H9 (cell line): ENCODE measurements at regions not wholly inside any gene's neighbourhood (a gene's known extent, or its start where the extent isn't known, plus 50 kb on each side); places are given as distances from the start of the nearest gene placed in this dataset.

Experiments
- DNase-seq: peaks from one replicate; pipeline ENCODE4 v3.0.0-alpha.2; 2017
- H2AFZ ChIP-seq: one replicate; pipeline ENCODE4 v1.6.1; 2013; ENCODE audit warnings: mild to moderate bottlenecking, low read length, control low read depth, moderate library complexity
- H2AK5ac ChIP-seq: 2 replicates; pipeline ENCODE4 v1.6.1; 2013; ENCODE audit warnings: low read length, control low read depth, mixed read lengths; ENCODE audit not compliant: insufficient read length
- H2BK120ac ChIP-seq: one replicate; pipeline ENCODE4 v1.6.1; 2013; ENCODE audit warnings: low read depth, mild to moderate bottlenecking, low read length, control low read depth, inconsistent platforms; ENCODE audit not compliant: poor library complexity, severe bottlenecking
- H2BK12ac ChIP-seq: 2 replicates; pipeline ENCODE4 v1.6.1; 2013; ENCODE audit warnings: low read length, control low read depth, mixed read lengths, low read depth; ENCODE audit not compliant: insufficient read length
- H2BK15ac ChIP-seq: 2 replicates; pipeline ENCODE4 v1.6.1; 2013; ENCODE audit warnings: low read depth, low read length, control low read depth
- H2BK20ac ChIP-seq: one replicate; pipeline ENCODE4 v1.6.1; 2013; ENCODE audit warnings: low read depth, mild to moderate bottlenecking, low read length, control low read depth, inconsistent platforms; ENCODE audit not compliant: poor library complexity, severe bottlenecking
- H2BK5ac ChIP-seq: 2 replicates; pipeline ENCODE4 v1.6.1; 2013; ENCODE audit warnings: low read length, control low read depth, mixed read lengths; ENCODE audit not compliant: insufficient read length
- H3K14ac ChIP-seq: 2 replicates; pipeline ENCODE4 v1.6.1; 2013; ENCODE audit warnings: low read length, control low read depth; ENCODE audit not compliant: insufficient read depth
- H3K18ac ChIP-seq: 2 replicates; pipeline ENCODE4 v1.6.1; 2013; ENCODE audit warnings: low read depth, mild to moderate bottlenecking, mixed read lengths, low read length, control low read depth; ENCODE audit not compliant: insufficient read length
- H3K23ac ChIP-seq: 2 replicates; pipeline ENCODE4 v1.6.1; 2013; ENCODE audit warnings: low read length, control low read depth, mixed read lengths, low read depth; ENCODE audit not compliant: insufficient read length
- H3K23me2 ChIP-seq: 2 replicates; pipeline ENCODE4 v1.6.1; 2013; ENCODE audit warnings: low read depth, mild to moderate bottlenecking, mixed read lengths, low read length, control low read depth; ENCODE audit not compliant: insufficient read length, poor library complexity, severe bottlenecking
- H3K27ac ChIP-seq: 2 replicates; pipeline ENCODE4 v1.5.1; 2013; ENCODE audit warnings: low read length, control low read depth, mixed read lengths, low read depth; ENCODE audit not compliant: insufficient read length
- H3K27me3 ChIP-seq: 2 replicates; pipeline ENCODE4 v1.6.1; 2013; ENCODE audit warnings: low read length, control low read depth, inconsistent platforms; ENCODE audit not compliant: insufficient read depth
- H3K4ac ChIP-seq: 2 replicates; pipeline ENCODE4 v1.6.1; 2013; ENCODE audit warnings: low read depth, mild to moderate bottlenecking, control low read depth, inconsistent platforms, low read length, moderate library complexity
- H3K4me1 ChIP-seq: 2 replicates; pipeline ENCODE4 v1.6.1; 2013; ENCODE audit warnings: low read length, control low read depth, inconsistent platforms; ENCODE audit not compliant: insufficient read depth
- H3K4me2 ChIP-seq: 2 replicates; pipeline ENCODE4 v1.6.1; 2013; ENCODE audit warnings: low read length, control low read depth, mixed read lengths; ENCODE audit not compliant: insufficient read length, insufficient read depth
- H3K56ac ChIP-seq: 2 replicates; pipeline ENCODE4 v1.6.1; 2013; ENCODE audit warnings: low read depth, mild to moderate bottlenecking, mixed read lengths, low read length, control low read depth; ENCODE audit not compliant: insufficient read length
- H3K79me1 ChIP-seq: 2 replicates; pipeline ENCODE4 v1.6.1; 2013; ENCODE audit warnings: low read depth, mild to moderate bottlenecking, moderate library complexity, low read length, control low read depth, inconsistent platforms; ENCODE audit not compliant: insufficient read depth, poor library complexity, severe bottlenecking
- H3K79me2 ChIP-seq: 2 replicates; pipeline ENCODE4 v1.6.1; 2013; ENCODE audit warnings: low read length, control low read depth, inconsistent platforms; ENCODE audit not compliant: insufficient read depth
- H3K9ac ChIP-seq: 2 replicates; pipeline ENCODE4 v1.6.1; 2013; ENCODE audit warnings: low read length, control low read depth, mixed read lengths; ENCODE audit not compliant: insufficient read length; ENCODE audit errors: extremely low read depth
- H3K9me3 ChIP-seq: one replicate; pipeline ENCODE4 v1.6.1; 2013; ENCODE audit warnings: low read depth, low read length, inconsistent platforms; ENCODE audit not compliant: control insufficient read depth
- H3T11ph ChIP-seq: one replicate; pipeline ENCODE4 v1.6.1; 2013; ENCODE audit warnings: mild to moderate bottlenecking, low read length, control low read depth, inconsistent platforms
- H4K20me1 ChIP-seq: one replicate; pipeline ENCODE4 v1.6.1; 2013; ENCODE audit not compliant: control insufficient read depth, insufficient read length, insufficient read depth
- H4K5ac ChIP-seq: 2 replicates; pipeline ENCODE4 v1.6.1; 2013; ENCODE audit warnings: low read depth, mild to moderate bottlenecking, mixed read lengths, low read length, control low read depth; ENCODE audit not compliant: insufficient read length
- H4K8ac ChIP-seq: replicated peaks from 2 replicates; pipeline ENCODE4 v1.6.1; 2013; ENCODE audit warnings: low read length, control low read depth, mixed read lengths, low read depth; ENCODE audit not compliant: insufficient read length
- H4K91ac ChIP-seq: 2 replicates; pipeline ENCODE4 v1.6.1; 2013; ENCODE audit warnings: low read depth, mild to moderate bottlenecking, moderate library complexity, mixed read lengths, low read length, control low read depth; ENCODE audit not compliant: insufficient read length
- H3K27ac Mint-ChIP-seq, 3 experiments: 2 replicates in 2 of 3; 3 replicates in 1 of 3; pipeline ENCODE4 v1.8.0; 2020 to 2021; ENCODE audit warnings: mixed read lengths in 3 of 3, mild to moderate bottlenecking in 1 of 3, moderate library complexity in 1 of 3
- H3K27me3 Mint-ChIP-seq: 2 replicates; pipeline ENCODE4 v1.8.0; 2021; ENCODE audit warnings: low read depth, mild to moderate bottlenecking, moderate library complexity, mixed read lengths
- H3K36me3 Mint-ChIP-seq, 3 experiments: 2 replicates in 2 of 3; 3 replicates in 1 of 3; pipeline ENCODE4 v1.8.0; 2020 to 2021; ENCODE audit warnings: low read depth in 3 of 3, mixed read lengths in 3 of 3; ENCODE audit not compliant: insufficient read depth in 1 of 3
- H3K4me1 Mint-ChIP-seq, 2 experiments: 2 replicates each; pipeline ENCODE4 v1.8.0; 2020; ENCODE audit warnings: mixed read lengths in 2 of 2
- H3K4me3 Mint-ChIP-seq, 2 experiments: 2 replicates in 1 of 2; 3 replicates in 1 of 2; pipeline ENCODE4 v1.8.0; 2020 to 2021; ENCODE audit warnings: mild to moderate bottlenecking in 2 of 2, mixed read lengths in 2 of 2, moderate library complexity in 1 of 2
- H3K9me3 Mint-ChIP-seq, 2 experiments: 2 replicates in 1 of 2; 3 replicates in 1 of 2; pipeline ENCODE4 v1.8.0; 2020; ENCODE audit warnings: mild to moderate bottlenecking in 2 of 2, mixed read lengths in 2 of 2, moderate library complexity in 1 of 2
- WGBS: extraction: QIAGEN DNeasy Blood & Tissue Kit; methylation state at CpG from one replicate; pipeline ENCODE4 v1.1.7; 2013; ENCODE audit warnings: missing lambda C conversion rate, low lambda C conversion rate, mixed read lengths; ENCODE audit not compliant: insufficient read length; ENCODE audit errors: extremely low coverage; 5-methylcytosine and 5-hydroxymethylcytosine counted together
- TF ChIP-seq, protein P1 (sequence below): fragments of 200-600 bp; sonication (generic); conservative IDR thresholded peaks from 3 replicates; pipeline ENCODE4 v1.8.0; 2021; ENCODE audit warnings: antibody characterized with exemption, mild to moderate bottlenecking

DNA sequence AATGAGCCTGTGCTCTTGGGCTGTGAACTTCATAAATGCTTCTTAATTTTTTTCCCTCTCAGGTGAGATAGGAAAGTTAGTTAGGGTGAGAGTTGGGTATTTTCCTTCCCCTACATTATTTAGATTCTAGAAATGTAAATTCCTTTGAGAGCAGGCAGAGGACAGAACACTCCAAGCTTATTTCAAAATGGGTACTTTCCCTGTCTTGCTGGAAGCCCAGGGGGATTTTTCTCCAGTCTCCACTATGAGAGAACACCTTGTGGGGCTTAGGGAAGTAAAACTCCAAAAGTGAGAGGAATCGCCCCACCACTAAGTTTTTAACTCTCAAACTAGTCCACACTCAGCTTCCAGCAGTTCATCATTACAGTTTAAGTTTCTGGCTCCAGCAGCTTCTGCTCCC, 253.2 kb upstream of the CTAGE1 start:
- H2AK5ac ChIP-seq: no peak overlapping the region
- no peak overlapping the region for H4K8ac ChIP-seq
- H2BK120ac ChIP-seq: no peak overlapping the region
- TF ChIP-seq, protein P1, sequence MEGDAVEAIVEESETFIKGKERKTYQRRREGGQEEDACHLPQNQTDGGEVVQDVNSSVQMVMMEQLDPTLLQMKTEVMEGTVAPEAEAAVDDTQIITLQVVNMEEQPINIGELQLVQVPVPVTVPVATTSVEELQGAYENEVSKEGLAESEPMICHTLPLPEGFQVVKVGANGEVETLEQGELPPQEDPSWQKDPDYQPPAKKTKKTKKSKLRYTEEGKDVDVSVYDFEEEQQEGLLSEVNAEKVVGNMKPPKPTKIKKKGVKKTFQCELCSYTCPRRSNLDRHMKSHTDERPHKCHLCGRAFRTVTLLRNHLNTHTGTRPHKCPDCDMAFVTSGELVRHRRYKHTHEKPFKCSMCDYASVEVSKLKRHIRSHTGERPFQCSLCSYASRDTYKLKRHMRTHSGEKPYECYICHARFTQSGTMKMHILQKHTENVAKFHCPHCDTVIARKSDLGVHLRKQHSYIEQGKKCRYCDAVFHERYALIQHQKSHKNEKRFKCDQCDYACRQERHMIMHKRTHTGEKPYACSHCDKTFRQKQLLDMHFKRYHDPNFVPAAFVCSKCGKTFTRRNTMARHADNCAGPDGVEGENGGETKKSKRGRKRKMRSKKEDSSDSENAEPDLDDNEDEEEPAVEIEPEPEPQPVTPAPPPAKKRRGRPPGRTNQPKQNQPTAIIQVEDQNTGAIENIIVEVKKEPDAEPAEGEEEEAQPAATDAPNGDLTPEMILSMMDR: no peak
- Mint-ChIP-seq H3K27me3 (peaks cover 1% of the 10 kb centered on the region), H3K36me3 (no peaks in the 10 kb centered on the region), H3K9me3 (no peaks in the 10 kb centered on the region; a peak in 1 of 5 replicates), H3K4me3 (no peak overlapping the region), H3K27ac (no peak overlapping the region), H3K4me1 (no peaks in the 10 kb centered on the region)
- no peak overlapping the region for H3K27ac ChIP-seq
- H3K79me1 ChIP-seq: no peaks in the 10 kb centered on the region
- no peak overlapping the region for H2BK15ac ChIP-seq
- H3K9ac ChIP-seq: no peak overlapping the region
- H2BK5ac ChIP-seq: no peak overlapping the region
- H3K14ac ChIP-seq: no peak overlapping the region
- no peaks in the 10 kb centered on the region for H3K4me1 ChIP-seq
- H3K79me2 ChIP-seq: no peaks in the 10 kb centered on the region
- no peak overlapping the region for H2BK20ac ChIP-seq
- no peak overlapping the region for H3K4ac ChIP-seq
- no peak overlapping the region for H4K5ac ChIP-seq
- WGBS: no CpG with 5 or more reads among the region's 1 CpG
- no peaks in the 10 kb centered on the region for H3K9me3 ChIP-seq
- H3K23me2 ChIP-seq: no peaks in the 10 kb centered on the region
- H4K20me1 ChIP-seq: no peaks in the 10 kb centered on the region
- no peak overlapping the region for H3K4me2 ChIP-seq
- H2AFZ ChIP-seq: no peak overlapping the region
- H3T11ph ChIP-seq: no peak overlapping the region
- no peak for DNase-seq
- no peak overlapping the region for H3K18ac ChIP-seq
- no peak overlapping the region for H4K91ac ChIP-seq
- H3K56ac ChIP-seq: no peak overlapping the region
- no peak overlapping the region for H3K23ac ChIP-seq
- no peak overlapping the region for H2BK12ac ChIP-seq
- H3K27me3 ChIP-seq: no peaks in the 10 kb centered on the region
